Stimulated activated CD4-positive, alpha-beta T cell treated with anti-CD3 and anti-CD28 coated beads, Interleukin-2, amount 100 ng/mL, for 24 hours (primary cell): ENCODE measurements at regions not wholly inside any gene's neighbourhood (a gene's known extent, or its start where the extent isn't known, plus 50 kb on each side); places are given as distances from the start of the nearest gene placed in this dataset.

Experiments
- DNase-seq, 2 donors: peaks; one replicate each; pipeline ENCODE4 v3.0.0-alpha.2; 2020

DNA sequence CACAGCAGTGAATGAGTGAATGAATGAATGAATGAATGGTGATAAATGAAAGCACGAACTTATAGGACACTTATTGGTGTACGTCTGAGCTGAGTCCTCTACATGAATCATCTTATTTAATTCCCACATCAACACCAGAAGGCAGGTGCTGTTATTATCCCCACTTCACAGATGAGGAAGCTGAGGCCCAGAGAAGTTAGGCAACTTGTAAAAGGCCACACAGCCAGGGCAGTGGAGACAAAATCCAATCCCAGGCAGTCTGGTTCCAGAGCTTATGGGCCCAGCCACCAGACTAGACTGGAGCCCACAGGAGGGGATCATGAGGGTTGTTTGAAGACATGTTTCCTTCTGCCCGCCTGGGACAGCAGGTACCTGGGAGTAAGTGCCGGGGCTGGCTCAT, 364.0 kb downstream of the MN1 start:
- no peak for DNase-seq

DNA sequence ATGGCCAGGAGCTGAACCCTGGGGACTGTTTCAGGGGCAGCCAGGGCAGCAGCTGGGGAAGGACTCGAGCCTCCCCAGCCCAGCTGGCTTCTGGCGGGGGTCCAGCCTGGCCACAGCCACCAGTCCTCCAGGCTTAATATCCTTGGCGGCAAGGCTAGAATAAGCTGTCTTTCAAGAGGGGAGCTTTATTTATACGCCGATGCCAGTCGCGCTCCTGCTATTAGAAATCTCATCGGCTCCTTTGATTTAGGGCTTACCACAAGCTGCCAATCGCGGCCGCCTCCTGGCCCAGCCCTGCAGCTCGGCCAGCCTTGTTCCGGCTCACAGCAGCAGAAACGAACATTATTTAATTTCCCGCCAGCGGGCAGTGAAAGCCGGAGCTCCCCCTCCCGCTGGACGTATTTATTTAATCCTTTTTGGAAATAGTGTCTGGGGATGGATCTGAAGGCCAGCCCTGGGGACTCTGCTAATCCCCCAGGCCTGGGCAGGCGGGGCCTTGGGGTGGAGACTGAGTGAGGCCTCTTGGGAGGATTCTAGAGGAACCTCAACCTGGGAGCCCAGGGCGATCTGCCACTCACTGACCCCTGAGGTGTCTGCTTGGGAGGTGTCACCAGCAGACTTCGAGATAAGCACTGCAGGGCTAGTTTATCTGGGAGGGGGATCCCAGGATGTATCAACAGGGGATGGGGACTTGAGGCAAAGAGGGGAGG, 363.1 kb downstream of the MN1 start:
- DNase-seq: no peak

DNA sequence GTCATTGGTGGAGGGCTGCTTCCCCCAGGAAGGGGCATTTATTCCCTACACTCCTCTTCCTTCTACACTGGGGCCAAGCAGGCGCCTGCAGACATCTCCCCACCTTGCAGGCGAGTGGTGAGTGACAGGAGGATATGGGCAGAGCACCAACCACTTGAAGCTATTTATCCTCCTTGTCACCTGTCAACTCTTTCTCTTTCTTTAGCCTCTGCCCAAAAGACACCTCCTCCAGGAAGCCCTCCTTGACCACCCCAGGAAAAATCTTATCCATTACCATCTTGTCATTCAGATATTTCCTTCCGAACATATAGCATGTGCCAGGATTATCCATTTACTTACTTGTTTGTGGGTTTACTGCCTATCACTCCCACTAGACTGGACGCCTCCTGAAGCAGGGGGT, 362.4 kb downstream of the MN1 start:
- no peak for DNase-seq

DNA sequence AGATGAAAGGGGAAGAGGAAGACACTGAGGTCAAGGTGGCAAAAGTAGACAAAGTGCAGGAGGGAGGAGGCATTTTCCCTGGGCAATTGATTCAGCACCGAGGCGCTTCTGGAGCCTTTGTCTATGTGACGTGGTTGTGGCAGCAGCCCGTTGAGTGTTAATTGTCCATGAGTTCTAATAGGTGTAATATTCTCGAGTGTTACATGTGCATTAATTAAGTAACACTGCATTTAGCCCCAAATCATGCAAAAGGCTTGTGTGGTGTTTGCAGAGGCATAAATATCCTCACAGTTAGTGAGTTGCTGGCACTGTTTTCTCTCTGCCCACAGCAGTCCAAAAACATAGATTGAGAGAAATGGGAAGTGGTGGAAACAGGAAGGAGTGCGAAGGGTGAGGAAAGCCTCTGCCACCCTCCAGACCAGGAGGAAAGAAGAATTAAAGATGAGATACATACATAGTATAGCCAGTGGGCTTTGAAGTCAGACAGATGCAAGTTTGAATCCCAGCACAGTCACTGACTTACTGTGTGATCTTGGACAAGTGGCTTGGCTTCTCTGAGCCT, 361.2 kb downstream of the MN1 start:
- no peak for DNase-seq

DNA sequence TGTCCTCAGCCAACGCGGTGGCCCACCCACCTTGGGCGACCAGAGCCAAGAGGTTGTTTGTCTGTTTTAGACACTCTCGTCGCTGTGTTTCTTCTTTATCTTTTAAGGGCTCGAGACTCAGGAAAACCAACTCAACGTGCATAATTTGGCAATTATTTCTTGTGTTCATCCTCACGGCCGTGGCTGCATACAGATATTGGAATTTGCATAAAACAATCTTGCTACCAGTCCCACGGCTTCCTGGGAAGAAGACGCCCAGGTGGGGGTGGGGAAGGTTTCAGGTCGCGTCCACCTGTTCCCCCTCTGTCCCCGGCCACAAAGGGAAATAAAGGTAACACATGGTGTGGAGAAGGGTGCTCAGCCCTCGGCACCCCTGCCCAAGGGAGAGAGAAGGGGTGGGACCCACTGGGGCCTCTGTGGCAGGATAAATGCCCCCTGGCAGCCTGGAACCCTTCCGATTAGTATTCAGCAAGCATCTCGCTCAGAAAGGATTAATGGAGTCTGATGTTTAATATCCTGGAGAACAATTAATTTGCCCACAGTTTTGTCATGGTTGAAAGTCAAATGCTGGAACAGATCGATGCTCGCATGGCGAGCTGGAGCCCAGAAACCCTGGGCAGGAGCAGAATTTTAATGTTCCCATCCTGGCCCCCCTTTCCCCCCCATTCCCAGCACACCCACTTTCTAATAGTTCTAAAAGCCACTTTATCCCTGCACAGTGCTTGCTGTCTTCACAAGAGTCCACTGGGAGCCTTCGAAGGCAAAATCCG, 359.7 kb downstream of the MN1 start:
- DNase-seq: no peak

DNA sequence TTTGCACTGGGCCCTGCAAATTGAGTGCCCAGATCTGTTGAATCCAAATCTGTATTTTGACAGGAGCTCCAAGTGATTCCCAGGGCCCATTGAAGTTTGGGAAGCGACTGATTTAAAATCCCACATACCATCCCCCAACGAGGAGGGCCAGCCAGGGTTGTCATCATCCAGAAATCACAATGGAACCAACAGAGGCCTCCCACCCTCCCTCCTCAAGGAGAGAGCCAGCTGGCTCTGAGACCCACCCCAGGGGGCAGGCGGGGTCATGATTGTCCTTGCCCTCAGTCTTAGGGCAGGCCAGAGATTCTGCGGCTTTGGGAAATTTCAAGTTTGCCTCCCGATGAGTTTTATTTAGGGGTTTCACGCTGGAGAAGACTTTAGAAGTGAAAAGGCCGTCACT, 358.2 kb downstream of the MN1 start:
- DNase-seq: no peak

DNA sequence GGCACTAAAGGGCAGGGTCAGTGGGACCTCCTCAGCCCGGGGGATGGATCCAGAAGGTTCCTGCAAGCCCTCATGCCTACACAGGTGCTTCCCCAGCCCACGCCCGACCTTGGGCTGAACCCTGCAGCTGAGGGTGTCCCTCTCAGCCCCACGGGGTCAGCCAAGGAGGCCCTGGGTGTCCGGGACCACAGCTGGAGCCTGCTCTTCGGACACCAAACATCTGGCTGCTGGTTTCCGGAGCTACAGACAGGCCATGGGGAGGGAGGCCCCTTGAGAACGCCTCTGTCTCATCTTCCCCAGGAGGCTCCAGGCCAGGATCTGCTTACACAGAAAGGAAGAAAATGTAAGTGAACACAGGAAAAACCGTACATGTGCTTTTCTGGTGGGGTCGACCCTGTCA, 355.7 kb downstream of the MN1 start:
- DNase-seq: no peak

DNA sequence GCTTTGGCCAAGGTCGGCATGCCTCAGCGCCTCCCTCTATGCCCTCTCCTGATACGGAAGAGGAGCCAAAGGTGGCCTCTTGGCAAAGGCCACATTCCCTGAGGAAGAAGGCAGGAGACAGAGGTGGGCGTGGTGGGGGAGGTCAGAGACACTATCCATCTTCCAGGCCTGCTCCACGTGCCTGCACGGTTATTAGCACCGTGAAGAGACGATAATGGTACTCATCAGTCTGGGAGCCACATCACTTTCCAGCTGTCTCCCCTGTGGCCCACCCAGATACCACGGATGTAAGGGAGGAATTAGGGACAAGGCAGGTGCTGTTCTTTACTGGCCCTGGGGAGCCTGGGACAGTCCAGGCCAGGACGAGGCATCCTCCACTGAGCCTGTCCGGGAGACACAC, 354.3 kb downstream of the MN1 start:
- no peak for DNase-seq

DNA sequence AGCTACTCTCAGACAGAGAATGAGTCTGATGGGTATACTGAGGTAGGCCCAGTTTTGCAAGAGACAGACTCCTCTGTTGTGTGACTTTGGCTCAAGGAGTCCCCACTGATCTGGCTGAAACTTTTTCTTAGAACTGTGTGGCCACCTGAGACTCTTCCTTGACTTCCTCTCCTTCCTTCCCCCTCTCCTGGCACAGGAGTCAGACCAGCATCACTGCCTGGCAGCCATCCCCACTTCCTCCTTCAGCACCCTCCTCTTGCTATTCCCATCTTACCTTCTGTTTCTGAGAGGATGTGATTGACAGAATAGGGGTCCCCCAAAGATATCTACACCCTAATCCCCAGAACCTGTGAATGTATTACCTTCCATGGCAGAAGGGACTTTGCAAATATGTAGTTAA, 351.1 kb downstream of the MN1 start:
- DNase-seq: no peak

DNA sequence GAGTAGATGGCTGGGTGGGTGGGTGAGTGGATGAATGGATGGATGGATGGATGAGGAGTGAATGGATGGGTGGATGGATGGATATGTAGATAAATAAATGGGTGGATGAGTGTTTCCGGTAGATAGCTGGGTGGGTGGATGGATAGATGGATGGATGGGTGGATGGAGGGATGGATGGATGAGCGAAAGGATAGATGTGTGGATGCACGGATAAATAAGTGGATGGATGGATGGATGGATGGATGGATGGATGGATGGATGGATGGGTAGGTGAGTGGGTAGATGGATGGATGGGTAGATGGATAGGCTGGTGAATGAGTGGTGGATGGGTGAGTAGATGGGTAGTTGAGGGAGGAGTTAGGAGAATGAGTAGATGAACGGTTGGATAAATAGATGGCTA, 349.3 kb downstream of the MN1 start:
- DNase-seq: no peak

DNA sequence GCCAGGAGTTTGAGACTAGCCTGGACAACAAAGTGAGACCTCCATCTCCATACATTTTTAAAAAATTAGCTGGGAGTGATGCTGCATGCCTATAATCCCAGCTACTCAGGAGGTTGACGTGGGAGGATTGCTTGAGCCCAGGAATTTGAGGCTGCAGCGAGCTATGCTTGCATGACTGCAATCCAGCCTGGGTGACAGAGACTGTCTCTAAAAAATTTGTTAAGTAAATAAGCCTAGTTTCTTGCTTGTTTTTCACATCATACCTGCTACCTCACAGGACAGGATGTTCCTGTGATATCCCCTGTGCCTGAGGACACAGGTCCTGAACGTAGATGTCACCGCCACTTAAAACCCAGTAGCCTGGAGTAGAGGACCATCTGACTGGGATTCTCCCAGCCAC, 348.6 kb downstream of the MN1 start:
- no peak for DNase-seq

DNA sequence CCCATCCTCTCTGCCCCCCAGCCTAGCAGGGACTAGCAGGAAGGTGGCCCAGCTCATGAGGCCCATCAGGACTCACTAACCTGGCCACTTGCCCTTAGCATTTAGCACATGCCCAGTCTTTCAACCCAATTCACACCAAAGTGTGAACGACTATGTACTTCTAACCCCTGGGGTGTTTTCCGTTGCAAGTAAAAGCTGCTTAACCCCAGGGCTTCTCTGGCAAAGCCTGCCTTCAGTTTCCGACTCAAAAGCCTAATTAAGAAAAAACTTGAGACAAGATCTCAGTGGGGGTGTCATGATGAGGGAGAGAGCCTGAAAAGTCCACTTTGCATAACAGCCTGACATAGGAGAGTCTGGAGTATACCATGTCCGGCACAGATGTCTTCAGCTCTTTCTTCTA, 347.8 kb downstream of the MN1 start:
- no peak for DNase-seq

DNA sequence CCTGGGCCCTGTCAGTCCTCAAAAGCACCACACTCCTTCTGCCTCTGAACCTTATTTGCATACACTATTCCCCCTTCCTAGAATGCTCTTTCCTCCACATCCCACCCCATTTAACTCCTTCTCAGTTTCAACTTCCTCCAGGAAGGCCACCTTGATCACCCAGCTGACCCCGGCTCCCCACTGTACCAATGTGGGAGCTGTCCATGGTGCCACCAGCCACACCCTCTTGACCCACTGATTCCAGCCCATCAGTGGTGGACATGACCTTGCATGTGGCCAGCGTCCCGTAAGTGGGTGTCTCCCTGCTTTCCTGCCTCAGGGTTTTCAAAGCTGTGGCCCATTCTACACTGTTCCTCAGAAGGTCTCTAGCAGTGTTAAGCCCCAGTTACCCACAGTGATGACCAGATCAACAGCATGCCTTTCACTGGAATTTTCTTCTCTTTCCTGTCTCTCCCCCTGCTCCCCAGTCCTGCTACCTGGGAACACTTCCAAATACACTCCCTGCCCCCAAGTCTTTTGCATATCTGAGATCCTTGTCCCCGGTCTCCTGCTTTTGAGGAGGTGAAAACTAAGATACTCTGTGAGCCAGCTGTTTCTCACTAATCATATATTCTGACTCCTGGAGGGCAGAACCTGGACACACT, 346.6 kb downstream of the MN1 start:
- DNase-seq: no peak

DNA sequence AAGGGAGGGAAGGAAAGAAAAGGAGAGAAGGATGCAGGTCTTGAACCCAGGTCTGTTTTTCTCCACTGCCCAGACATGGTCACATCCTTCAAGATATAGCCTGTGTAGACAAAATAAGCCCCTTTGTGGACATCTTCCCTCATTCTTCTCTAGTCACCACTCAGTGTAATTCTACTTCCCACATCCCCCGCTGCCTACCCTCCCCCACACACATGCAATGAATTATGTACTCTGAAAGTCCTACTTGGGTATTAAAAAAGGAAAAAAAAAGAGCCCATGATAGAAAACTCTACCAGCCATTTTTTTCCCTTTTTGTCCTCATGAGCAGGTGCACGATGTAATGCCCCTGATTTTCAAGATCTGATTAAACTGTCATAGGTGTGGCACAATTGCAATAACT, 346.0 kb downstream of the MN1 start:
- no peak for DNase-seq

DNA sequence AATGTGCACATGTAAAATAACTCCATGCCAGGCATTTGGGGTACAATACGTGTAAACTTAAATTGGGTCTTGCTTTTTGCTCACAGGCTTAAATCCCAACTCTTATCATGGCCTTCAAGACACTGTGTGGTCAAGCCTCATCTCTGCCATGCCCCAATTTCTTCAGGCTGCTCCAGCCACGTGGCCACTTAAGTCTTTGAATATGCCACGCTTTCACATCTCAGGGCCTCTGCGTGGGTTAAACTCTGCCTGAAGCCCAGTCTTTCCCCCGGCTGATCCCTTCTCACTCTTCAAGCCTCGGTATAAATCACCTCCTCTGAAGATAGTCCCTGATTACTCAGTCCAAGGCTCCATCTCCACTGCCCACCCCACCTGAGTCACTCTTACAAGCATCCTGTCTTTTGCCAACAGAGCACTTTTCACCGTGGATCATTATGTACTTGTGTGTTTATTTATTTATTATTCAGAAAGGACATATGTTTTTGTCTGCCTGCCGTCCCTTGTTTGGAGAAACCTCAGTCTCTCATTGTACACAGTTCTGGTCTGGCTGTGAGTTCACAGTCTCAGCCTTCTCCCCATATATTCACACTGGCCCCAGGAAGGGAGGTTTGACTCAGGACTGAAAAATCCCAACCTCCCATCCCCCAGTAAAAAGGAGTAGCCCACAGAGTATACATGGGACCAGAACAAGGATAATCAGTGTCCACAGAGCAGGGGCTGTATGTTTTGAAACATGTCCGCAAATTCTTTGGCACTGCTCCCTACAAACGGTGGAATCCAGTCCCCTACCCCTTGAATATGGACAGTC, 344.7 kb downstream of the MN1 start:
- no peak for DNase-seq

DNA sequence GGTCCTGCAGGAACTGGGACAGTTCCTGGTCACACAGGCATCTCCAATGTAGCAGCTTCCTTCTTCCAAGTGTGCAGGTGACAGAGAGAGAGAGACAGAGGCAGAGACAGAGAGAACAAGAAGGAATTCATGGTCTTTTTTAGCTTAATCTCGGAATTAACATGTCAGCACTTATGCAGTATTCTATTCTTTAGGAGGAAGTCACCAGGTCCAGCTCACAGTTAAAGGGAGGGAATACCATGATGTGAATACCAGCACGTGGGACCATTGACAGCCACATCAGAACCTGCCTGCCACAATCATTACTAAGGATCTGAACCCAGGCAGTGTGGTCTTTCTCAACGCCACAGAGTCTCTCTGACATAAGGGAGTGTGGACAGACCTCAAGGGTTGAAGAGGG, 341.6 kb downstream of the MN1 start:
- no peak for DNase-seq

DNA sequence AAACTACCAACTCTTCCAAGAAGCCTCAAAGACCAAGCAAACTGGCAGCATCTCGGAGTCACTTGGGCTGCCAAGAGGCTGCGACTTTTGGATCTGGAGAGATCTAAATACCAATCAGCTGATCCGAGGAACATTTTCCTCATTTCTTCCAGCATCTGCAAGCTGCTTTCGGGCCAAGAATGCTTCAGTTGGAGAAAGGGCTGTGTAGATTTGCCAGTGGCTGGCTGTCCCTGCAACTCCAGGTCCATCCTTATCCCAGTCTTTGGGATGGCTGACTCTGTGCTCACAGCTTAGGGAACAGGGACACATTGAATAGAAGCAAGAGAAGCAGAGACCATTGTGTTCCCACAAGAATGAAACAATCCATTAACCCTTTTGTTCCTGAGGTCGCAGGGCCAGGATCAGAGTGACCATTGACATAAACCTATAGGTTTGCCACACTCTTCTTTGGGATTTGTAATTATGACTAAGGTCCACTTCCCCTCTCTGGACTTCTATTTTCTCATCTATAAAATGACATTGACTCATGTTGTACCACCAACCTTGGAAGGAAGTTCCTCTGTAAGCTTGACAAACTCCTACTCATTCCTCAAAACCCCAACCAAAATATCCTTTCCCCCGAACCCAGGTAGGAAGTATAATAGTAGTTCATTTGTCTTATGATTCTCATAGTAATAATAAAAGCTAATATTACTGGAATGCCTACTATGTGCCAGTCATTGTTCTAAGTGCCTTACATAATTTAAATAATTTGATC, 340.8 kb downstream of the MN1 start:
- DNase-seq: no peak

DNA sequence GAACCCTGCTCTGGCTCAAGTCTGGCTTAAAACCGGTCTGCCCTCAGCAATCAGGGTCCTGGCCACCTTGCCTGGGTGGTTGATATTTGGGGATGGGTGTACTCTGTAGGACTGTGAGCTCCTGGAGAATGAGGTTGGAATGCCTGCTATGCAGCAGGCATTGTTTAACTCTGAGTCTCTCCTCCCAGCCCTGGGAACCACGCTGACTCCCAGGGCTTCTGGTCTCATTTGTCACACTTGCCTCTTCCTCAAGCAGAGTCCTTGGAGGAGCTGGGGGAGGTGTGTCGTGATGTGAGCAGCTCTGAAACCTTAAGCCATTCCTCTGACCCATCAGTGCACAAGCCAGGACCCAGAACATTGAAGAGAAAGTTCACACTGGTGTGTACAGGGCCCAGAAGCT, 340.1 kb downstream of the MN1 start:
- no peak for DNase-seq

DNA sequence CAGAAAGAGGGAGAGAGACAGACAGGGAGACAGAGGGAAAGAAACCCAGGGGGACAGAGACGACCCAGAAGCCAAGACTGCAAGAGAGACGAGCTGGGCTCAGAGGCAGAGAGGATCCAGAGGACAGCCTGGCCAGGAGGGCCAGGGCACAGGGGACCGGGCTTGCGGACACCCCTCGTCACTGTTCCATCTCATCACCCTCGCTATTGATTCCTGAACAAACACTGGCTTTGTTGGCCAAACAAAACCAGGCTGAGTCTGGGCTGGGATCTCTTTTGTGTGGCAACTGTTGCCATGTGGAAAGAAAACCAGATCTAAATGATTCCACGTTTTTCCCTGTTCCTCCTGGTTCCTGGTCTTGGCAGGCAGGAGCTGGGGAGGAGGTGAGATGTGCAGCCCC, 339.4 kb downstream of the MN1 start:
- DNase-seq: no peak

DNA sequence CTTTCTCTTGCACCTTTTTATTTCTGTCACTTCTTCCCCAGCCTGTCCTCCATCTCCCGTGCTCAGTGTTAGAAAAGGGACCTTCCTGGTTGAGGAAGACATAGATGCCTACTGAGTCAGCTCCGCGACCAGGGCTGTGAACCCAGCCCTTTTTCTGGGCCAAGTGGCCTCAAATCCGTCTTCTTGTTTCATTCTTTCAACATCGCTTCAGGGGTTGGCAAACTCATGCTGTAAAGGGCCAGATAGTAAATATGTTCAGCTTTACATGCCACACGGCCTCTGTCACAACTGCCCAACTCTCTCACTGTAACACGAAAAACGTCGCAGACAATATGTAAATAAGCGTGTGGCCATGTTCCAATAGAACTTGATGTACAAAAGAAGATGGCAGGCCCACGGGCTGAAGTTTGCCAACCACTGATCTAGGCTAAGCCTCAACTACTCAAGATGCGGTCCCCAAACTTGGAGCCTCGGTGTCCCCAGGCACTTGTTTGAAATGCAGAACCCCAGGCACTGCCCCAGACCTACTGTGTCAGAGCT, 338.4 kb downstream of the MN1 start:
- no peak for DNase-seq

DNA sequence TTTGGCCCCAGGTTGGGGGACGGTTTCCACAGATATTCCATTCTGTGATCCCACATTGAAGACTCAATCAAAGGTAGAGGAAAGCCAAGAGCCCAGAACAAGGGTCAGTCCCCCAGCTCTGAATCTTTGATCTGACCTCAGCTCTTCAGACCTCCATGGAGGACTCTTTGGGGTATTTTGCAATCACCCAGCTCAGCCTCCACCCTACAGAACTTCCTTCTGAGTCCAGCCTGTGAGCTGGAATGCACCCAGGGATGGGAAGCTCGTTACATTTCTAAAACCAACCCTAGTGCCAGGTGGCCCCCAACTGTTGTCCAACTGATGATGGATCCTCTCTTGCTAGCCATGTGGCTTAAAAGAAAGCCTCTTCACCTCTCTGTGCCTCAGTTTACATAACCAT, 335.3 kb downstream of the MN1 start:
- DNase-seq: no peak
